Stimulated activated CD8-positive, alpha-beta memory T cell treated with anti-CD3 and anti-CD28 coated beads, Interleukin-15, amount 100 ng/mL, for 4 hours (primary cell): ENCODE measurements at regions not wholly inside any gene's neighbourhood (a gene's known extent, or its start where the extent isn't known, plus 50 kb on each side); places are given as distances from the start of the nearest gene placed in this dataset.
"Not testable (repeated sequence)": the region's sequence is repeated elsewhere in the genome, so short reads cannot be mapped to it uniquely, and the experiment has no call there.

Source experiments
- DNase-seq, 2 donors: peaks; one replicate each; pipeline ENCODE4 v3.0.0-alpha.2; 2020; ENCODE audit warnings: low read depth in 2 of 2

DNA sequence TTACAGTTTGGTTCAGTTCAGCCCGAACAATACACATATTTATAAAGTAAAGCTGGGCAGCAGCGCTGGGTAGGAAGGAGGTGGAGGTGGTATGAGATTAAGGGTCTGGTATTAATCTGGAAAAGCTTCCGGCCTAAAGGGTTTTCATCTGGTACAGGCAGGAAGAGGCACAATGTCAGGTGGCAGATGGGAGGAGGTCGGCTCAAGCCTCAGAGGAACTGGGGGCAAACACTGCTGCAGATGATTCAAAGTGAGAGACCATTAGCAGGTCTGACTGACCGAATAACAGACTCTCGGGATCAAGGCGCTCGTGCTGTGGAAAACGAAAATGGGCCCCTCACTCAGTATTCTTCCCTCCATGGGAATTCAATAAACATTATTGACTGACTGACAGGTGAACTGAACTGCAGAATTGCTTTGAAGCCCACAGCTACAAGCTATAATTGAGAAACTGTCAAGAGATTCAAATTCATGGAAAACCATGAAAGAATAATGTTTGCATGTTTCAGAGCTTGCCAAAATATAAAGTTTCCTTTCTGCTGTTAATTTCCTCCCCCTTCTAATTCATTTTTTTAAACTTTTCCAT lies 75.3 kb downstream of the TMEM167A start:
- no peak for DNase-seq

DNA sequence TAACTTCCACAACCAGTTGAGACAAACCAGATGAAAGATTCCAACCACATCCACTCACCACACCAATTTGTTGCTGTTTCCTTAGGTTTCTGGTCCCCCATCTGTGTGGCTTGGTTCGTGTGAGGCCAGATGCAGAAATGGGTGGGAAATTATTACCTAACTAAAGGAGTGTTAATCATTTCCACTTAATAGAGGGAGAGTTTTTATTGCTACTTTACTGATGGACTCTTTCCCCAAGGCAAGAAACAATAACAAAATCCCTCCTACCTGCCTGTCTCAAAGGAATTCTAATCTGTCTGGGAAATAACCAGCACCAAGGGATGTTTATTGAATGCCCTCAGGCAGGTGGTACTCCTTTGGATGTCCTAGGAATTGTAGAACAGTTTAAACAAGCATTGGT lies 76.3 kb downstream of the TMEM167A start:
- DNase-seq = no peak

DNA sequence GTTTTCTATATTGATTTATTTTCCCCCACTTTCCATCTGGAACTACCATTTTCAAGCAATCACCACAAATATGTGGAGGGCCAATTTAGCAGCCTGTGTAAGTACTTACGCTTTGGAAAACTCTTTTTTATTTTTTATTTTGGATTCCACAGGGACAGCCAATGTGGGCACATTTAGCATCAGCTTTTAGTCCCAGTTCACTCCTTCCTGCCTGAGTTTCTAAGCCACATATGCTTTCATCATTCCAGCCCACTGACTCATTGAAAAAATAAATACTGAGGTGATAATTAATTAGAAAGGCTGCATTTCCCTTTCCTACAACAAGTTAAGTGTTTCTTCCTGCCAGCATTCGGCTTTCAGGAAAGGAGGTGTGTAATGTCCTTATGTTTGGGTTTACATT lies 76.8 kb downstream of the TMEM167A start:
- no peak for DNase-seq

DNA sequence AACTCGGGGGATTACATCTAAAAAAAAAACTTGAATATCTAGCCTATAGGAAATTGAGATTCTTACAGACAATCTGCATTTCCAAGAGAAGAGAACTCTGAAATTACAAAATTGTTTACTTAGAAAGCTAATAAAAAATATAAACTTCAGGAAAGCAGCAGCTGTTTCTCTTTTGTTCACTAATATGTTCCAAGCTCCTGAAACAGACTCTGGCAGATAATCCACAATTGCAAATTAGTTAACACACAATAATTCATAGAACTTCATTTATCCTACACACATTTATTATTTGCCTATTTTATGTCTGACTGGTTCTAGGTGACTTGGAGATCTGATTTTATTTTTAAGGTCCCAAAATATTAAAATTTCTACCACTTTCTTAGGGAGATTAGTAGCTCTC lies 83.8 kb downstream of the TMEM167A start:
- no peak for DNase-seq

DNA sequence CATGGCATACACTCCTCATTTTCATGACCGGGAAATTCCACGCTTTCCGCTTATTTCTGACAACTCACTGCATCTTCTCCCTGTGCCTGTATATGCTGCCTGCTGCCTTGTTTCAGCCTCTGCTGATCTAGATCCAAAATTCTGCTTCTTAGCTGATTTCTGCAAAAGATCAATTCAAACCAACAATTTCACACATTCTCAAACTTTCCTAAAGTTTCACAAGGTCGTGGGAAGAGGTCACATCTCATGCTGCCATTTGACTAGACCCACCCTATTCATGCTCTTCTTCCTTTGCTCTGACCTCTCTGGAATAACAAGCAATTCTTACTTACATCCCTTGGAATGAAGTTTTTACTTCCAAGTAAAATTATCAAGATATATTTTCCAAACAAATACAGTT lies 84.5 kb downstream of the TMEM167A start:
- no peak for DNase-seq

DNA sequence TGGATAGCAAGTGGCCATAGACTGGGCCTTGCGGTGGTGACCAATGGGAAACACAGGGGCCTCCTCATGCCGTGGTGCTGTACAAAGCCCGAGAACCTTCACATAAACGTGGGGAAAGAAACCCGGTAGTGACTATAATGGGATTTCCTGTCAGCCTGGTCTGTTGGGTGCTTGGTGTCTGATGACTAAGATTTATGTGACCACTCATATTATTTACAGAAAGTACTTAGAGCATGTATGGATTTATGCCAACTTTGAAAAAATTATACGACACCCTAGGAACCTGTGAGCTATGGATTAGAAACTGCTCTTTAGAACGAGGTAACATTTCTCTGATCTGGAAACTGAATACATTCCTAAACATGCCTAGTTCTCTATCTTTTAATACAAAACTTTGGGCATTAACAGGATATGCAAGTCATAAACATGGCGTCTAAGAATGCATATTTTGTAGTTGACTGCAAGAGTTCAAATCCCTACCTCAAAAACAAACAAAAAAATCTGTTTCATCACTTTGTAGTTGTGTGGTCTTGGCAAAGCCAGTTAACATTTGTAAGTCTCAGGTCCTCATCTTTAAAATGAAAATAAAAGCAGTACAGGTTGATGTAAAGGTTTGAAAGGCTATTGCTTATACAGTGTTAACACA lies 85.4 kb downstream of the TMEM167A start:
- no peak for DNase-seq

DNA sequence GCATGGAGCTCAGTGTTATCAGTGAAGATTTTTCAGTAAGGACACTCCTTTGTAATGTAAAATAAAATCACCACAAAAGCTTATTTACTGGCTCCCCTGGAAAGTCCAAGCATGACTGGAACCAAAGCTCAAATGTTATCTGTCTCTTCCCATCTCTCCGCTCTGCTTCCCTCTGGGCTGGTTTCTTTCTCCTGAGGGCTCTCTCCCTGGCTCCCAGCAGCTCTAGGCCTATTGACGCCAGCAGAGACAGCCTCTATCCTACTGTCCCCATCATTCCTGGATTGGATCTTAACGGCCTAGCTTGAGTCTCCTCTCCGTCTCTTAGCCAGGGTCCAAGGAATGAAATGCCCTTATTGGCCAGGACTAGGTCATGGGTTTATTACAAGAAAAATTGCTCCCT lies 86.1 kb downstream of the TMEM167A start:
- DNase-seq = no peak

DNA sequence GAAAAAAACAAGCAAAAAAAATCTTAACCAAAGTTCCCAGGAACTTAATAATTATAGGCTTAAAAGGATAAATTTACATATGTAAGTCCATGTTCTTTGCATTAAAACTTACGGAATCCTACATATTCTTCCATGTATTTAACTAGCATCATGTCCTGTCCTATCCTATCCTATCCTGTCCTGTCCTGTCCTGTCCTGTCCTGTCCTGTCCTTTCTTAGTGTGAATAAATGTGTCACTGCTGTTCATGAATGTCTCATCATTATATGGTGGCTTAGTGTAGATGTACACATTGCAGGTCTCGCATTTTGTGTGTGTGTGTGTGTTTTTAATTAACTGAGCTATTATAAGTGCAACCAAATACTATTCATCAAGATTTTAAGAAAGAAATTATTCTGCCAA lies 90.0 kb downstream of the TMEM167A start:
- no peak for DNase-seq

DNA sequence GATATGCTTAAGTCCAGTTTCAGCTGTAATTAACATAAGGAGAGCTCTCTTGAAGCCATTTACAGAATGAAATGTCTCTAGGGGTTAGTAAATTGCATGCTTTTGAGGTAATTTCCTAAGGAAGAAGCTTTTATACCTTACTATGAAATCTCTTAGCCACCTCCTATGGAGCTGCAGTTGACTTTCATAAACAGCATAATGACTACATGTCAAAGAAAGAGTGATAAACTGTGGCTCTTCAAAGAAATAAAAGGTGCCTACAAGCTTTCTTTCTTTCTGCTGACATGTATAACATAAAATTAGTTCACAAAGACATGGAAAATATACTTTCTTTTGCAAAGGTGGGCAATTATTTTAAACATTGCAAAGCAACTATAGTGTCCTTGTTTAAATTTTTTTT lies 90.8 kb downstream of the TMEM167A start:
- DNase-seq = no peak

DNA sequence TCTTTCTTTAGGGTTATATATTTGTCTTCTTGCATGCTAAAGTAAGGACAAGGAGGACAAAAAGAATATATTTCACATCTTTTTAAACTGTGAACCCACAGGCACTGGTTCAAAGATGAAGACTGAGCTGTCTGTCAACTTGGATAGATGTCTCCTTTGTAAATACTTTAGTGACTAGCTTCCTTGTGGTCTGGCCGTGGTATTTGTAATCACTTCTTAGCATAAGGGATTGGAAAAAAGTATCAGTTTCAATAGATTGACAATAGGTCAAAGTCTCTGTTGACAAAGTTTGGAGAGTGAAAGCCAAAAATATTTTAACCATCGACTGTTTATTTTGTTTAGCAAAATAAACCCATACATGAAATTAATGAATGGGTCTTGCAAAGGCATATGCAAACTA lies 91.4 kb downstream of the TMEM167A start:
- DNase-seq = no peak

DNA sequence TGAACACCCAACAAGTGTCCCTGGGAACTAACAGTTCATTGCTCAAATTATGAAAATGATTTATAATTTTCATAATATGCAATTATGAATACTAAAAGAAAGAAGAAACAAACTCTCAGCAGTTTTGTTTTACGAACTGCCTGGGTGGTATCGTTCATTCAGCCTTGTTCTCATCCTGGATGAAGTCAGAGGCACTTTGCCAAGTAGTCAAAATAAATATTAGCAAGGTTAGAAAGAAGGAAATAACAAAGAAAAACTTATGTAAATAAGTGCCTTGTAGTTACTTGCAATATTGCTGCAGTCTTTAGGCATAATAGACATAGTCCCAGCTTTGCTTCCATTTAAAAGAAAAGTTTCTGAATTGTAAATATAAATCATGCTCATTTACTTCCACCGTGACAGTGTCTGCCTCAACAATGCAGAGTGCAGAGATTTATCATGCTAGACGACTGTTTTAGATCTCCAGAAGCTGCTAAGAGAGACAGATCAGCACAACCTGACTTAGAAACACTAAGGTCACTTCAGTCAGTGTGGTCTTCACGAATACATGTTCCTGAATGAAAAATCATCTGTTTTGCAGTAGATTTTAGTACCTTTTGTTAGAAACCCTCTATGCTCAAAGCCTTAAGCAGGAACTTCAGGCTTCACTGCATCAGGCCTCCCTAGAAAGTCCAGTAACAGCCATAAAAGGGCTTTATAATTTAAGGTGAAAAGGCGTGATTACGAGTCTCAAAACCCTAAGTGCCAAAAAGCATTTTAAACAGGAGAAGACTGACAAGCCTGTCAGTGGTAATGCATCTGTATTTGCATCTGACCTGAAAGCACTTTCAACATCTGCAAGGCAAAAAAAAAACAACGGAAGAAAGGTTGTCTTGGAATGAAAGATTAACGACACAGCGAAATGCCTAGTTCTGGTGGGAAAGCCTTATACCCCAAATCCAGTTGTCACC lies 92.1 kb downstream of the TMEM167A start:
- DNase-seq = no peak

DNA sequence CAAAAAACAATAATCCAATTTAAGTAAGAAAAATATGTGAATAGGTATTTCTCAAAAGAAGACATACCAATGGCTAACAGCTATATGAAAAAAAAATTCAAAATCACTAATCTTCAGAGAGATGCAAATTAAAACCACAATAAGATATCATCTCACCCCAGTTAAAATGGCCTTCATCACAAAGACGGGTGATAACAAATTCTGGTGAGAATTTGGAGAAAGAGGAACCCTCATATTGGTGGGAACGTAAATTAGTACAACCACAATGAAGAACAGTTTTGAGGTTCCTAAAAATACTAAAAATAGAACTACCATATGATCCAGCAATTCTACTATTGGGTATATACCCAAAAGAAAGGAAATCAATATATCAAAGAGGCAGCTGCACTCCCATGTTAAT lies 94.3 kb downstream of the TMEM167A start:
- no peak for DNase-seq

DNA sequence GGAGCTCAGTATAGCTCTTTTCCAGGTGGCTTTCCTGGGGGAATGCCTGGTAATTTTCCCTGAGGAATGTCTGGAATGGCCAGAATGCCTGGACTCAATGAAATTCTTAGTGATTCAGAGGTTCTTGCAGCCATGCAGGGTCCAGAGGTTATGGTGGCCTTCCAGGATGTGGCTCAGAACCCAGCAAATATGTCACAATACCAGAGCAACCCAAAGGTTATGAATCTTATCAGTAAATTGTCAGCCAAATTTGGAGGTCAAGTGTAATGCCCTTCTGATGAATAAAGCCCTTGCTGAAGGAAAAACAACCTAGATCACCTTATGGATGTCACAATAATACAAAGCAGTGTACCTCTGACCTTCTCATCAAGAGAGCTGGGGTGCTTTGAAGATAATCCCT lies 100.3 kb downstream of the TMEM167A start:
- not testable (repeated sequence) for DNase-seq

DNA sequence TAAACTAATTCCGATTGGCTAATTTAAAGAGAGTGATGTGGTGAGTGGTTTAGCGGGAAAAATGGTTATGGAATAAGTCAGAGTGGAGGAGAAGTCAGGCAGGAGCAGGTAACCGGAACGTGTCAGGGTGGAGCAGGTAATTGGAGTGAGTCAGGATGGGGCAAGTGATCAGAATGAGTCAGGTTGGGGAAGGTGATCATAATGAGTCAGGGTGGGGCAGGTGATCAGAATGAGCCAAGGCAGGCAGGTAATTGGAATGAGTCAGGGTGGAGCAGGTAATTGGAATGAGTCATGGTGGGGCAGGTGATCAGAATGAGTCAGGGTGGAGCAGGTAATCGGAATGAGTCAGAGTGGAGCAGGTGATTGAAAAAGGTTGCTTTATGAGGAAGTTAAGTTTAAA lies 101.4 kb downstream of the TMEM167A start:
- DNase-seq = no peak

DNA sequence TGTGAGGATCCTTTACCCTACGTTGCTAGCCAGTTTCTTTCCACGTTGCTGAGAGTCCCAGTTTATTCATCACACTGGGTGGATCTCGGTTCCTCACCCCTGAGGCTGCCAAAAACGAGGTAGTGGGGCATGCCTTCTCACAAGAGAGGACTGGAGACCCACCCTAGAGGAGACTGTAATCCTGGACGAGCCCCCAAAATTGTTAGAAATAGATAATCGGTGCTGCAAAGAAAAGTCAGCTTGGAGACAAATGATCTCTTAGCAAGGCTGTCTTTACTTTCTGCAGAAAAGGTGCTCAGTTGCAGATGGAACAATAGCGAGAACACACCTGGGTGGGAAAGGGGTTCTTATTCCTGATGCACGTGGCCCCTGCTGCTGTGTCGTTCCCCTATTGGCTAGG lies 101.8 kb downstream of the TMEM167A start:
- DNase-seq = no peak

DNA sequence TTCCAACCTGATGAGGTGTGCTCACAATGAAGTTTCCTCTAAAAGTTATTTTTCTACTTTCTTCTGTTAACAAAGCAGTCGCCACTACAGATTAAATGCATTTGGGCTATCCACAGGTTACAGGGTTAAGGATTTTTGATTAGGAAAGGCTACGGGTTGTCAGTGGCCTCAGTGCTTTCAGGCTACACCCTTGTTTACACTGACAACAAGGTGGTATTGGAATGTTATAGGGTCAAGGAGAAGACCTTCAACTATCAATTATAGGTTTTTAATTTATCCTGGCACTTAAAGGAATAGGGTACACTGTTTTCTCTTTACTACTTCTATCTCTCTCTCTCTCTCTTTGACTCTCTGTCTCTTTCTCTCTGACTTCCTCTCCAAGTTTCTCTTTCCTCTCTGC lies 102.8 kb downstream of the TMEM167A start:
- DNase-seq = not testable (repeated sequence)

DNA sequence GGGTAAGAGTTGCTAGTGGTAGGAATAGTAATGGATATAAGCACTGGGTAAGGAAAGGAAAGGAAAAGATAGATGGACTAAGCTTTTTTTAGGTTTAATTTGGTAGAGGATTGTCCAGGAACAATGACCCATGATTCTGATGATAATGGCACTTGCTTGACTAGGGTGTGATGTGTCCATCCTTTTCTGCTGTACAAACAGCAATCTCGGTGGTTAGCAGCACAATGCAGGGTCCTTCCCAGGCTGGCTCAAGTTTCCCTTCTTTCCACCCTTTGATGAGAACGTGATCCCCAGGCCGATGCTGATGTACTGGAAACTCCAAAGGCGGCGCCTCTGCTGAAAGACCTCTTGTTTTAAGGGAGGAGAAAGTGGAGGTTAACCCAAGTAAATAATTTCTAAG lies 105.3 kb downstream of the TMEM167A start:
- DNase-seq = no peak

DNA sequence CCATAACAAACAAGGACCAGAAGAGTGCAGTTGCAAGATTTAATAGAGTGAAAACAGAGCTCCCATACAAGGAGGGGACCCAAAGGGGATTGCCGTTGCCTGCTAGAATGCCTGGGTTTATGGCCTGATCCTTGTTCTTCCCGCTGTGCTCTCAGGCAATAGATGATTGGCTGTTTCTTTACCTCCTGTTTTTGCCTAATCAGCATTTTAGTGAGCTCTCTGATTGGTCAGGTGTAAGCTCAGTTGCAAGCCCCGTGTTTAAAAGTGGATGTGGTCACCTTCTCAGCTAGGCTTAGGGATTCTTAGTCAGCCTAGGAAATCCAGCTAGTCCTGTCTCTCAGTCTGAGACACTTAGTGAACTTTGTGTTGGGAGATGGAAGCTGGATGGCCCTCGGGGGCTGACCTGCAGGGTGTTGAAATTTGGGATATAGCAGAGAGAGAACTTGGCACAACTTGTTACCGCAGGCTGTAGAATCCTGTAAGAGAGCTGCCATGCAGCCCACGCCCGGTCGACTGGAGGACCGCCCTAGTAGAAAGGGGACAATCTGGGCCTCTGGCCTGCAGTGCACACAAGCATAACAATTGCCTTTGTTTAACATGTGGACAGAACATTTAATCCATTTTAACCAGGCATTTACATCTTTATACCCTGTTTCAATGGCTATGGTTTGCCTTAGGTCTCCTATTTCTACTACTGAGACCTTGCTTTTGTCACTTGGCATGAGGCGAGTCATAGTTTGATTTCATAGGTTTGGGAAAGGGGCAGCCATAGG lies 106.0 kb downstream of the TMEM167A start:
- DNase-seq = not testable (repeated sequence)

DNA sequence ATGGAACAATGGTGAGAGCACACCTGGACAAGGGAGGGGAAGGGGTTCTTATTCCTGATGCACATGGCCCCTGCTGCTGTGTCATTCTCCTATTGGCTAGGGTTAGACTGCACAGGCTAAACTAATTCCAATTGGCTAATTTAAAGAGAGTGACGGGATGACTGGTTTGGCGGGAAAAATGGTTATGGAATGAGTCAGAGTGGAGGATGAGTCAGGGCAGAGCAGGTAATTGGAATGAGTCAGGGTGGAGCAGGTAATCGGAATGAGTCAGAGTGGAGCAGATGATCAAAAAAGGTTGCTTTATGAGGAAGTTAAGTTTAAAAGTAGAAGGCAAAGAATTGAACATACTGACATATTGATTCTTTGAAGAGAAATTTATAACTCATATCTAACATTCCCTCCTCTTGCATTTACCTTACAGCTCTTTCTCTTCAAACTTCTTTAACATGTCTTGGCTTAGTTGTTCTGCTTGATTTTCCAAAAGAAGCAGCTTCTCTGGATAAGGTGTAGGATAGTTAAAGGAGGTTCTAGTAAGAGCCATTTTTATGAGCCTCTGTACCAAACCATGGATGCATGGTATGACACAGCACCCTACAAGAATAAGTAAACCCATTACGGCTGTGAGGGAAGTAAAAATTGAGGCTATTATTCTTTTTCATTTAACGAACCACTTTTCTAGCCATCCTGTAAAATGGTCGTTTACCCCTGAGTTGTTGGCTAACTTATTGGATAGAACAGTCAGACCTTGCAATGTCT lies 107.8 kb downstream of the TMEM167A start:
- not testable (repeated sequence) for DNase-seq

DNA sequence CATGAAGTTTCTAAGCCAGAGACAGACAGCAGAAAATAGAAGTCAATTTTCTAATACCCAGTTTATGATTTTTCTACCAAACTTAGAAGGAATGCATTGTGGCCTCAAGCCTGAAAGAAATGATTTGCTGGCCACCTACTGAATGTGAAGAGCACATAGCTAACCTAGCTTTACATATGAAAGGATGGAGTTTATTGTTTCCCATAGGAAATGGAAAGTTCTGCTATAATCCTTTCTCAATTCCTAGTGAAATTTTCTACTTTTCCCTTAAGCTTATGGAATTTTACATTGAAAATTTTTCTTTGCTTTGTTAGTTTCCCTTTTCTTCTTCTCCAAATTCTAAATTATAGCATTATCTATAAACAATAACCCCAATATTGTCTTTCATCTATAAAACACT lies 110.1 kb downstream of the TMEM167A start:
- DNase-seq = no peak

DNA sequence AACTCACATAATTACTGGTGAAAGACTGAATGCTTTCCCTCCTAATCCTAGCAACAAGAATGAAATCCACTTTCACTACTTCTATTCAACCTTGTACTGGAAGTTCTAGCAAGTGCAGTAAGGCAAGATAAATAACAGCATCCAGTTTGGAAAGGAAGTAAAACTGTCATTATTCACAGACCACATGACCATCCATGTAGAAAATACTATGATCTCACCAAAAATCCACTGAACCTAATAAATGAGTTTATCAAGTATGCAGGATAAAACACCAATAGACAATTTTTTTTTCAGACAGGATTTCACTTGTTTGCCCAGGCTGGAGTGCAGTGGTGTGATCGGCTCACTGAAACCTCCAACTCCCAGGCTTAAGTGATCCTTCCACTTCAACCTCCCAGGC lies 117.7 kb downstream of the TMEM167A start:
- no peak for DNase-seq
